Neural cell (in vitro differentiated cells): ENCODE measurements at regions not wholly inside any gene's neighbourhood (a gene's known extent, or its start where the extent isn't known, plus 50 kb on each side); places are given as distances from the start of the nearest gene placed in this dataset.

Source experiments
- CTCF ChIP-seq: fragments of 450-650 bp; IDR thresholded peaks from 2 replicates; pipeline ENCODE4 v1.5.1; 2014; ENCODE audit warnings: antibody characterized with exemption, mild to moderate bottlenecking, moderate library complexity; ENCODE audit not compliant: poor library complexity, severe bottlenecking
- MXI1 ChIP-seq: fragments of 450-650 bp; conservative IDR thresholded peaks from 2 replicates; pipeline ENCODE4 v1.6.1; 2014; ENCODE audit warnings: antibody characterized with exemption, mild to moderate bottlenecking; ENCODE audit not compliant: poor library complexity, severe bottlenecking
- POLR2AphosphoS5 ChIP-seq: IDR thresholded peaks from 2 replicates; pipeline ENCODE4 v1.6.1; 2012
- TAF1 ChIP-seq: IDR thresholded peaks from 2 replicates; pipeline ENCODE4 v1.6.1; 2012; ENCODE audit warnings: low read depth
- TF ChIP-seq, protein P1 (sequence below): IDR thresholded peaks from 2 replicates; pipeline ENCODE4 v1.6.1; 2012; ENCODE audit warnings: borderline replicate concordance

GRCh38 chr12:84492351-84492883 lies 420.2 kb downstream of the SLC6A15 start:
- no peak for TF ChIP-seq CTCF
- TF ChIP-seq POLR2AphosphoS5, result no peak
- no peak for TF ChIP-seq TAF1
- TF ChIP-seq MXI1, result no peak
- TF ChIP-seq, protein P1, sequence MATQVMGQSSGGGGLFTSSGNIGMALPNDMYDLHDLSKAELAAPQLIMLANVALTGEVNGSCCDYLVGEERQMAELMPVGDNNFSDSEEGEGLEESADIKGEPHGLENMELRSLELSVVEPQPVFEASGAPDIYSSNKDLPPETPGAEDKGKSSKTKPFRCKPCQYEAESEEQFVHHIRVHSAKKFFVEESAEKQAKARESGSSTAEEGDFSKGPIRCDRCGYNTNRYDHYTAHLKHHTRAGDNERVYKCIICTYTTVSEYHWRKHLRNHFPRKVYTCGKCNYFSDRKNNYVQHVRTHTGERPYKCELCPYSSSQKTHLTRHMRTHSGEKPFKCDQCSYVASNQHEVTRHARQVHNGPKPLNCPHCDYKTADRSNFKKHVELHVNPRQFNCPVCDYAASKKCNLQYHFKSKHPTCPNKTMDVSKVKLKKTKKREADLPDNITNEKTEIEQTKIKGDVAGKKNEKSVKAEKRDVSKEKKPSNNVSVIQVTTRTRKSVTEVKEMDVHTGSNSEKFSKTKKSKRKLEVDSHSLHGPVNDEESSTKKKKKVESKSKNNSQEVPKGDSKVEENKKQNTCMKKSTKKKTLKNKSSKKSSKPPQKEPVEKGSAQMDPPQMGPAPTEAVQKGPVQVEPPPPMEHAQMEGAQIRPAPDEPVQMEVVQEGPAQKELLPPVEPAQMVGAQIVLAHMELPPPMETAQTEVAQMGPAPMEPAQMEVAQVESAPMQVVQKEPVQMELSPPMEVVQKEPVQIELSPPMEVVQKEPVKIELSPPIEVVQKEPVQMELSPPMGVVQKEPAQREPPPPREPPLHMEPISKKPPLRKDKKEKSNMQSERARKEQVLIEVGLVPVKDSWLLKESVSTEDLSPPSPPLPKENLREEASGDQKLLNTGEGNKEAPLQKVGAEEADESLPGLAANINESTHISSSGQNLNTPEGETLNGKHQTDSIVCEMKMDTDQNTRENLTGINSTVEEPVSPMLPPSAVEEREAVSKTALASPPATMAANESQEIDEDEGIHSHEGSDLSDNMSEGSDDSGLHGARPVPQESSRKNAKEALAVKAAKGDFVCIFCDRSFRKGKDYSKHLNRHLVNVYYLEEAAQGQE, result no peak
